Loucy (cell line): ENCODE measurements at regions not wholly inside any gene's neighbourhood (a gene's known extent, or its start where the extent isn't known, plus 50 kb on each side); places are given as distances from the start of the nearest gene placed in this dataset.

ENCODE experiments used
- CTCF ChIP-seq: fragments of 200-600 bp; sonication (generic); conservative IDR thresholded peaks from 2 replicates; pipeline ENCODE4 v1.5.1; 2014; ENCODE audit warnings: mild to moderate bottlenecking, antibody characterized with exemption, low read length
- EZH2phosphoT487 ChIP-seq: fragments of 200-600 bp; IDR thresholded peaks from 2 replicates; pipeline ENCODE4 v1.6.1; 2018; ENCODE audit warnings: antibody characterized with exemption, mild to moderate bottlenecking, moderate library complexity, borderline replicate concordance

- peak; percentile 96 for TF ChIP-seq CTCF
- TF ChIP-seq EZH2phosphoT487: no peak
Observed at GRCh38 chr7:112898432-112899290, 108.5 kb upstream of the TMEM168 start.
